Activated CD4-positive, alpha-beta T cell treated with anti-CD3 and anti-CD28 coated beads, Interleukin-2, amount 10 ng/mL, durations not matched to agents 7 days and 5 days (primary cell): ENCODE measurements at regions not wholly inside any gene's neighbourhood (a gene's known extent, or its start where the extent isn't known, plus 50 kb on each side); places are given as distances from the start of the nearest gene placed in this dataset.
A peak's percentile ranks its signal among the peaks of the same experiment; 100 is the strongest.

Source experiments
- CTCF ChIA-PET: fragments of 350-600 bp; sonication (Branson Sonifier 250); formaldehyde crosslinking; loops from one replicate; lab custom pipeline; 2021; ENCODE audit warnings: antibody characterized with exemption; lab: Charles Lee
- POLR2A ChIA-PET: fragments of 350-600 bp; sonication (Branson Sonifier 250); formaldehyde crosslinking; loops from one replicate; lab custom pipeline; 2021; ENCODE audit warnings: antibody characterized with exemption; lab: Charles Lee
- DNase-seq: peaks from one replicate; pipeline ENCODE4 v3.0.0-alpha.2; 2020
- H3K27ac Mint-ChIP-seq: one replicate; pipeline ENCODE4 v1.8.0; 2021; ENCODE audit warnings: mild to moderate bottlenecking, moderate library complexity, mixed read lengths
- H3K27me3 Mint-ChIP-seq: one replicate; pipeline ENCODE4 v1.8.0; 2021; ENCODE audit warnings: mixed read lengths
- H3K36me3 Mint-ChIP-seq: one replicate; pipeline ENCODE4 v1.8.0; 2021; ENCODE audit warnings: low read depth, mixed read lengths
- H3K4me1 Mint-ChIP-seq: one replicate; pipeline ENCODE4 v1.8.0; 2021; ENCODE audit warnings: mixed read lengths
- H3K4me3 Mint-ChIP-seq: one replicate; pipeline ENCODE4 v1.8.0; 2021; ENCODE audit warnings: mild to moderate bottlenecking, moderate library complexity, mixed read lengths
- H3K9me3 Mint-ChIP-seq: one replicate; pipeline ENCODE4 v1.8.0; 2021; ENCODE audit warnings: mixed read lengths

DNA sequence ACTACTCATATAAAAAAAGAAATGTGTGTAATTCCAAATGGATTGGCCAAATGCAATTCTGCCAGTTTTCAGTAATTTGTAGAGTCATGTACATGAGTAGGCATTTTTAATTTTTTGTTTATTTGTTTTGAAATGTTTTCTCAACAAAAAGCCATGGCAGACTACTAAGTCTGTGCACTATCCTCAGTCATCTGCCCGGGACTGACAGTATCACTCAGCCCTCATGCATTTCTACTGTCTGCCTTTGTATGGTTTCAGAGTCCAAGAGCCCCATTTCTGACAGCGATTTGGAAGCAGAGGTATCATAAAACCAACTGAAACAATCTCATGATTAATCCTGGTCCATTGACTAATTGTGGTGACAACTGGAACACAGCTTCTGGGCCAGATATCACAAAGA is 109.9 kb upstream of the NYAP2 start:
- no peaks in the 10 kb centered on the region for H3K9me3 Mint-ChIP-seq
- POLR2A ChIA-PET = no interaction called here
- H3K36me3 Mint-ChIP-seq = no peaks in the 10 kb centered on the region
- no peak for DNase-seq
- no peak overlapping the region for H3K27ac Mint-ChIP-seq
- no peaks in the 10 kb centered on the region for H3K27me3 Mint-ChIP-seq
- no peaks in the 10 kb centered on the region for H3K4me1 Mint-ChIP-seq
- no peak overlapping the region for H3K4me3 Mint-ChIP-seq
- CTCF ChIA-PET = no interaction called here

- POLR2A ChIA-PET = no interaction called here
- CTCF ChIA-PET = no interaction called here
- Mint-ChIP-seq H3K36me3 (no peaks in the 10 kb centered on the region), H3K9me3 (no peaks in the 10 kb centered on the region), H3K27me3 (no peaks in the 10 kb centered on the region), H3K4me3 (no peak overlapping the region), H3K4me1 (no peaks in the 10 kb centered on the region), H3K27ac (no peak overlapping the region)
- no peak for DNase-seq
These were observed 110.5 kb upstream of the NYAP2 start for GRCh38 chr2:225288986-225289385.

DNA sequence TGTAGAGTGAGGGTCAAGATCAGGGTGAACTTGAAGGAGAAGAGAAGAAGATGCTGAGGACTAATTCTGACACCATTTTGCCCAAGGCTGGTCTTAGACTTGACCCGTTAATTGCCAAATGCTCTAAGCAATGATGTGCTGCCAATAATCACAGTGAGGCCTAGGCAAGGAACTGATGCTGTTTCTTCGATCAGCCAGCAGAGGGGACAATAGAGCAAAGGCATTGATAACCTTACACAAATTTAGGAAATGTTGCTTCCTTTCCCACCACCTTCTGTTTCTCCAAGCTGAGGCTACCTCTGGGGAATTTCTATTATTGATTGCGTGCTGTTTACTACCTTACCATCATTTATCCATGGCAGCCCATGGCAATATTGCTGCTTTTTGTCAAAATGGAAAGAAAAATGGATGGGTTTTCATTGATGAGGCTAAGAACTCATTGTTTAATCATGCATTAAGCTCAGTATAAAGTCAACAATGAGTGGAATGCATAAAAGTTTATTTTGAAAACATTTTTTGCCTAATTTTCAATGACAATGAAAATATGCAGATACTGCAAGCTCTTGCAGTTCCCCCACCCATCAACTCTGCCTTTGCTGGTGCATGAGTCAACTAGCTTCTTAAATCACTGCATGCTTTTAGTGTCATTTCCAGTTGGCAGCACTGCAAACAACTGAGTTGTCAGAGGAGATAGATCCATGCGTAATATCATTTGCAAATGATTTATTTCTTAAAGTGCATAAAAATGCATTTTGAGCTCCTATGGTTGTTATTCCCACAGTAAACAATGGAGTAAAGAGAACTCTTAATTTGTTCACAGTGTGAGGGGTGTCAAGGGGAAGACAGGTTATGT is 116.4 kb upstream of the NYAP2 start:
- CTCF ChIA-PET = interaction anchor here (0.5 kb wide), 1 partner anchor 1397 kb away, joined by 6 read pairs; no protein-coding TSS in a partner anchor
- Mint-ChIP-seq H3K27me3 (no peaks in the 10 kb centered on the region), H3K9me3 (no peaks in the 10 kb centered on the region), H3K27ac (no peak overlapping the region), H3K4me1 (no peaks in the 10 kb centered on the region), H3K4me3 (no peak overlapping the region), H3K36me3 (no peaks in the 10 kb centered on the region)
- peak; percentile 42 for DNase-seq
- POLR2A ChIA-PET = no interaction called here

DNA sequence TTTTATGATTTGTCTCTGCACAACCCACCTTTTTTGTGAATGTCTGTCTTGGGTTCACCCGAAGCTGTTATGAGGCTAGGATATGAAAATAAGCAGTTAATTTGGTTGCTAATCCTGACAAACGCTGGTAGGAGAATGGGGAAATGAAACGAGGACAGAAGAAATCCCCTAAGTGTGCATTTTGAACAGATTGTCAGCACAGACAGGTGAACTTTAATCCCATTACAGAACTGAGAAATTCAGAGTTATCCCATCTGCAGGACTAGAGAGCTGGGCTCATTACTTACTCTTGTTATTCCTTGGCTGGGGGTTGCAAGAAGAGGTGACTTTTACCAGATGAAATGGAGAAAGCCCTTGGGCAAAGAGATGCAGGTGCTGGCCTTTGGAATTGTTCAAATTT is 123.3 kb upstream of the NYAP2 start:
- peaks cover 8% of the 10 kb centered on the region for H3K9me3 Mint-ChIP-seq
- POLR2A ChIA-PET = no interaction called here
- no peak overlapping the region for H3K4me3 Mint-ChIP-seq
- CTCF ChIA-PET = no interaction called here
- H3K27ac Mint-ChIP-seq = no peak overlapping the region
- H3K27me3 Mint-ChIP-seq = no peaks in the 10 kb centered on the region
- H3K4me1 Mint-ChIP-seq = no peaks in the 10 kb centered on the region
- H3K36me3 Mint-ChIP-seq = no peaks in the 10 kb centered on the region
- DNase-seq = no peak

- peaks cover 8% of the 10 kb centered on the region for H3K9me3 Mint-ChIP-seq
- no peak overlapping the region for H3K27ac Mint-ChIP-seq
- no peaks in the 10 kb centered on the region for H3K27me3 Mint-ChIP-seq
- H3K4me3 Mint-ChIP-seq = no peak overlapping the region
- CTCF ChIA-PET = no interaction called here
- POLR2A ChIA-PET = no interaction called here
- H3K36me3 Mint-ChIP-seq = no peaks in the 10 kb centered on the region
- H3K4me1 Mint-ChIP-seq = no peaks in the 10 kb centered on the region
- no peak for DNase-seq
These were observed 124.1 kb upstream of the NYAP2 start for GRCh38 chr2:225275443-225275842.

DNA sequence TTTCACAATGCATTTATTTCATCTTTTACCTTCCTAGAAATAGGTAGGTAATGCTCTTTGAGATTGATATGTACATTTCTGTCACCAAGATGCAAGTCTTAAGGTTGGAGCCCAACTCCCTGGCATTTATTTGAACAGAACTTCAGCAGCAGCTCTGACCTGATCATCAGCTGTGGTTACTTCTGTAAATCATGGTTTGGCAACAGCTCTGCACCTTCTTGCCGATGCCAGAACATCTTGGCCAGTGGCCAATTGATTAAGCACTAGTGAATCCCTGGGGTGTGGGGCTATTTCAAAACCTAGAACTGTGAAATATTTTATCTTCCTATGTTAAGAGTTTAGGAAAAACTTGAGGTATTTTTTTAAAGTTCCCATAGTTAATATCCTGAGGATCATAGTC is 124.8 kb upstream of the NYAP2 start:
- DNase-seq = no peak
- H3K4me3 Mint-ChIP-seq = no peak overlapping the region
- no peak overlapping the region for H3K27ac Mint-ChIP-seq
- H3K36me3 Mint-ChIP-seq = no peaks in the 10 kb centered on the region
- ChIA-PET POLR2A (no interaction called here), CTCF (no interaction called here)
- no peaks in the 10 kb centered on the region for H3K4me1 Mint-ChIP-seq
- H3K27me3 Mint-ChIP-seq = no peaks in the 10 kb centered on the region
- peaks cover 8% of the 10 kb centered on the region for H3K9me3 Mint-ChIP-seq

DNA sequence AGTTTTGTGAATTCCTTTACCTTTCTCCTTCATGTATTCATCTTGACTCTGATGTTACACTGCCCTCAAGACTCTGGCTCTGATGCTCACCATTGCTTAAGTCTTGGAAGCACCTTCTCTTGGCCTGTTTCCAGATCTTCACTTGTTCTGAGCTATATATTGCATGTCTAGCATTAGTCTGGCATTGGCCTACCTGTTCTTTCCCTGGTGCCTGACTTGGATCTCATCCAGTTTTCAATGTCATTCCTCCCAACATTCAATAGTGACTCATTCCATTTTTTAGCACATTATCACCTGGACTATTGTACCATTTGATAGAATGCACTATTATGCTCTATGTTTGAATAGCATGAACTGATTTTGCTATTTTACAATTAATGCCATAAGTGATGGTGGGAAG is 127.3 kb upstream of the NYAP2 start:
- no peaks in the 10 kb centered on the region for H3K4me1 Mint-ChIP-seq
- no peak overlapping the region for H3K27ac Mint-ChIP-seq
- no peak overlapping the region for H3K4me3 Mint-ChIP-seq
- ChIA-PET CTCF (no interaction called here), POLR2A (no interaction called here)
- peaks cover 2% of the 10 kb centered on the region for H3K9me3 Mint-ChIP-seq
- DNase-seq = no peak
- no peaks in the 10 kb centered on the region for H3K27me3 Mint-ChIP-seq
- H3K36me3 Mint-ChIP-seq = no peaks in the 10 kb centered on the region

GRCh38 chr2:225270861-225271260 is 128.6 kb upstream of the NYAP2 start:
- H3K27ac Mint-ChIP-seq = no peak overlapping the region
- no peaks in the 10 kb centered on the region for H3K27me3 Mint-ChIP-seq
- CTCF ChIA-PET = no interaction called here
- POLR2A ChIA-PET = no interaction called here
- H3K4me3 Mint-ChIP-seq = no peak overlapping the region
- peaks cover 2% of the 10 kb centered on the region for H3K9me3 Mint-ChIP-seq
- no peaks in the 10 kb centered on the region for H3K36me3 Mint-ChIP-seq
- H3K4me1 Mint-ChIP-seq = no peaks in the 10 kb centered on the region
- no peak for DNase-seq

DNA sequence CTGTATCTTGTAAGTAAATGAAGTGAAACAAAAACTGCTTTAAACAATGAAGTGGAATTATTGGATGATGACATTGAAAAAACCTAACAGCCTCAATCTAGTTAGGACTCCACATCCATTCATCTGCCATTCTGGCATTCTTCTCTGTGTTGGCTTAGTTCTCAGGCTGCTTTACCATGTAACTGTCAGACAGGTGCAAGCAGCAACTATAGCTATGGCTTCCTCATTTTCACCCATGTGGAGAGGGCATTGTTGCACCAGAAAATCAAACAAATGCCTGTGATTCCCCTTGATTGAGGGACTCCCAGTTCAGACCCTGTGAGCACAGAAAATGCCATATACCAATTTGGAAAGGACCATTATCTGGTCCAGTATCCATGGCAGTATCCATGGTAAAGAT is 129.5 kb upstream of the NYAP2 start:
- H3K9me3 Mint-ChIP-seq = peaks cover 2% of the 10 kb centered on the region
- POLR2A ChIA-PET = no interaction called here
- DNase-seq = no peak
- H3K27ac Mint-ChIP-seq = no peak overlapping the region
- no peaks in the 10 kb centered on the region for H3K27me3 Mint-ChIP-seq
- no peak overlapping the region for H3K4me3 Mint-ChIP-seq
- CTCF ChIA-PET = no interaction called here
- no peaks in the 10 kb centered on the region for H3K36me3 Mint-ChIP-seq
- no peaks in the 10 kb centered on the region for H3K4me1 Mint-ChIP-seq

DNA sequence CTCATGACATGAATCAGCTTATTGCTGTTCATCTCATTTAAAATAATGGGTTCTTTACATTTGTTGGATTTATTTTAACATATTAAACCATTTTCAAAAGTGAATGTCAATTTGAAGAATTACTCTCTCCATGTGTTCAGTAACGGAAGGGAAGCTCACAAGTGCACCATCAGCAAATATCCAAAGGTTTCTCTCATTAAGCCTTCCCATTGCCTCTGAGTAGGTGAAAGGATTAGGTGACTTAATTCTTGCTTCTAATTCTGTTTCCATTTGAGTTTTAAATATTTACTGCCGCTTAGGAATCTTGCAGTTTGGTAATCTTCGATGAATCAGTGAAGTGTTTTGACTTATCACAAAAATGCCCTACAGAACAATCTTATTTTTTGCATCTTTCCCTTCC is 145.1 kb upstream of the NYAP2 start:
- Mint-ChIP-seq H3K36me3 (no peaks in the 10 kb centered on the region), H3K9me3 (no peaks in the 10 kb centered on the region), H3K4me3 (no peak overlapping the region), H3K4me1 (no peaks in the 10 kb centered on the region), H3K27me3 (no peaks in the 10 kb centered on the region), H3K27ac (no peak overlapping the region)
- CTCF ChIA-PET = no interaction called here
- DNase-seq = no peak
- POLR2A ChIA-PET = no interaction called here

DNA sequence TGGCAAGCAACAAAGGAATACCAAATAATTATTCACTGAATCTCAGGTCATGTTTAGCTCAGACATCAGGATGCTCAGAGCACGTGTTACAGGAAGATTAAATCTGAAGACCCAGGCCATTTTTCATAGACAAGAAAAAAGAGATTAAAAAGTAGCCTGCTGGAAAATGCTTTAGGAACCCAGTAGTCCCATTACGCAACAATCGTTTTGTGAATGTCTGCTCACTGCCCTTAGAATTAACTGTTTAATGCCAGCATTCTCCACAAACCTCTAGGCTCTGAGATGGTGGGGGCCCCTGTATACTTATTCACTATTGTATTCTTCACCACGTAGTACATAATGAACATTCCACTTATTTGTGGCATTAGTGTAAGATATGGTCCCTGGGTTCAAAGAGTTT is 154.6 kb upstream of the NYAP2 start:
- H3K9me3 Mint-ChIP-seq = no peaks in the 10 kb centered on the region
- CTCF ChIA-PET = no interaction called here
- no peaks in the 10 kb centered on the region for H3K27me3 Mint-ChIP-seq
- POLR2A ChIA-PET = no interaction called here
- no peak for DNase-seq
- H3K27ac Mint-ChIP-seq = no peak overlapping the region
- H3K4me3 Mint-ChIP-seq = no peak overlapping the region
- no peaks in the 10 kb centered on the region for H3K4me1 Mint-ChIP-seq
- H3K36me3 Mint-ChIP-seq = no peaks in the 10 kb centered on the region

DNA sequence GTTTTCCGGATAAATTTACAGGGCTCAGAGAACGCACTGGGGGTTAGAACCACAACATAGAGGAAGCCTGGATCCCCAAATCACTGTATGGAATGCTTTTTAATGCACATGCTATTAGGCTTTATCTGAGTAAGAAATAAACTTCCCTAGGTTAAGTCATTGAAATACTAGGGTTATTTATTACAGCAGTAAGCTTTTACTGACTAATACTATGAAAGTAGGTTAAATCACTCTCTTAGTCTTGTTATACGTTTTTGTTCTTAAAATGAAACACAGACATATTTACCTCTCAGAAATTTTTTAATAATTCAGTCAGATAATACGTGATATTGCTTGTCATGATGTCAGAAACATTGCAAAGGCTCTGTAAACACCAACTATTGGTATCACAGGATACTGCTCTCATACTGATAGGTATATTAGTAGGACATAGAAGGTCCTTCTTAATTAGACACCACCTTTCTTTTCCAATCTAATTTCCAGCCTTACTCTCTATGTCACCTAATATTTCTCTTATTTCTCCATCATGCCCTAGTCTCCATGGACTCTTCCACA is 162.7 kb upstream of the NYAP2 start:
- Mint-ChIP-seq H3K36me3 (no peaks in the 10 kb centered on the region), H3K9me3 (no peaks in the 10 kb centered on the region), H3K27ac (no peak overlapping the region), H3K4me3 (no peak overlapping the region), H3K4me1 (no peaks in the 10 kb centered on the region), H3K27me3 (peaks cover 1% of the 10 kb centered on the region)
- ChIA-PET POLR2A (no interaction called here), CTCF (no interaction called here)
- no peak for DNase-seq

- Mint-ChIP-seq H3K4me3 (no peak overlapping the region), H3K27me3 (peaks cover 1% of the 10 kb centered on the region), H3K4me1 (no peaks in the 10 kb centered on the region), H3K36me3 (no peaks in the 10 kb centered on the region), H3K27ac (no peak overlapping the region), H3K9me3 (no peaks in the 10 kb centered on the region)
- DNase-seq = no peak
- ChIA-PET POLR2A (no interaction called here), CTCF (no interaction called here)
These were observed 166.3 kb upstream of the NYAP2 start for GRCh38 chr2:225233234-225233633.

DNA sequence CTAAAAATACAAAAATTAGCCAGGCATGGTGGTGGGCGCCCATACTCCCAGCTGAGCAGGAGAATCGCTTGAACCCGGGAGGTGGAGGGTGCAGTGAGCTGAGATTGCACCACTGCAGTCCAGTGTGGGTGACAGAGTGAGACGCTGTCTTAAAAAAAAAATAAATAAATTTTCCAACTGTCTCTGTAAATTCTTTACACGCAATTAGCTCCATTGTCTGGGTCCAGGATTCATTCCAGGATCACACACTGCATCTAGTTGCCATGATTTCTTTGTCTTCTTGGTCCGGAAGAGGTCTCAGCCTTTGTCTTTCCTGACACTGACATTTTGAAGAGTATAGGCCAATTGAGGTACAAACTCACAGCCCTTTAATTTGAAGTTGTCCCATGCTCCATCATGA is 167.6 kb upstream of the NYAP2 start:
- Mint-ChIP-seq H3K4me3 (no peak overlapping the region), H3K4me1 (no peaks in the 10 kb centered on the region), H3K27ac (no peak overlapping the region), H3K27me3 (peaks cover 1% of the 10 kb centered on the region), H3K9me3 (no peaks in the 10 kb centered on the region), H3K36me3 (no peaks in the 10 kb centered on the region)
- DNase-seq = no peak
- ChIA-PET POLR2A (no interaction called here), CTCF (interaction anchor here (0.6 kb wide), 1 partner anchor 14 kb away, joined by 3 read pairs; no protein-coding TSS in a partner anchor)
